ENCODE measurements at regions not wholly inside any gene's neighbourhood (a gene's known extent, or its start where the extent isn't known, plus 50 kb on each side); places are given as distances from the start of the nearest gene placed in this dataset.

GRCh38 chr2:57562495-57562894 is 484.1 kb upstream of the VRK2 start:
- TF ChIP-seq NFIC (IDR thresholded peaks at IDR 0.05; ENCODE audit: low read length) = no peak
- TF ChIP-seq TAF1 (CRISPR knock-in tag; IDR thresholded peaks at IDR 0.05) = no peak
- no peak for TF ChIP-seq SNAPC4 (CRISPR knock-in tag; IDR thresholded peaks at IDR 0.05)
- no peak for TF ChIP-seq MLX (CRISPR knock-in tag; IDR thresholded peaks at IDR 0.05)
- TF ChIP-seq, protein P1, sequence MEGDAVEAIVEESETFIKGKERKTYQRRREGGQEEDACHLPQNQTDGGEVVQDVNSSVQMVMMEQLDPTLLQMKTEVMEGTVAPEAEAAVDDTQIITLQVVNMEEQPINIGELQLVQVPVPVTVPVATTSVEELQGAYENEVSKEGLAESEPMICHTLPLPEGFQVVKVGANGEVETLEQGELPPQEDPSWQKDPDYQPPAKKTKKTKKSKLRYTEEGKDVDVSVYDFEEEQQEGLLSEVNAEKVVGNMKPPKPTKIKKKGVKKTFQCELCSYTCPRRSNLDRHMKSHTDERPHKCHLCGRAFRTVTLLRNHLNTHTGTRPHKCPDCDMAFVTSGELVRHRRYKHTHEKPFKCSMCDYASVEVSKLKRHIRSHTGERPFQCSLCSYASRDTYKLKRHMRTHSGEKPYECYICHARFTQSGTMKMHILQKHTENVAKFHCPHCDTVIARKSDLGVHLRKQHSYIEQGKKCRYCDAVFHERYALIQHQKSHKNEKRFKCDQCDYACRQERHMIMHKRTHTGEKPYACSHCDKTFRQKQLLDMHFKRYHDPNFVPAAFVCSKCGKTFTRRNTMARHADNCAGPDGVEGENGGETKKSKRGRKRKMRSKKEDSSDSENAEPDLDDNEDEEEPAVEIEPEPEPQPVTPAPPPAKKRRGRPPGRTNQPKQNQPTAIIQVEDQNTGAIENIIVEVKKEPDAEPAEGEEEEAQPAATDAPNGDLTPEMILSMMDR (CRISPR knock-in tag; IDR thresholded peaks at IDR 0.05) = no peak
- TF ChIP-seq RFX5 (IDR thresholded peaks at IDR 0.05; ENCODE audit: low read depth, low read length) = no peak
- TF ChIP-seq HNRNPK (IDR thresholded peaks at IDR 0.05; ENCODE audit: low read depth, low read length, poor library complexity, severe bottlenecking) = no peak
